GM18907 (cell line): ENCODE measurements at regions not wholly inside any gene's neighbourhood (a gene's known extent, or its start where the extent isn't known, plus 50 kb on each side); places are given as distances from the start of the nearest gene placed in this dataset.

ENCODE experiments used
- ATAC-seq: cut with Tn5 transposase; IDR thresholded peaks from one replicate; pipeline ENCODE4 v1.9.1; 2021; ENCODE audit warnings: mild to moderate bottlenecking, moderate library complexity; ENCODE audit not compliant: unreplicated experiment

DNA sequence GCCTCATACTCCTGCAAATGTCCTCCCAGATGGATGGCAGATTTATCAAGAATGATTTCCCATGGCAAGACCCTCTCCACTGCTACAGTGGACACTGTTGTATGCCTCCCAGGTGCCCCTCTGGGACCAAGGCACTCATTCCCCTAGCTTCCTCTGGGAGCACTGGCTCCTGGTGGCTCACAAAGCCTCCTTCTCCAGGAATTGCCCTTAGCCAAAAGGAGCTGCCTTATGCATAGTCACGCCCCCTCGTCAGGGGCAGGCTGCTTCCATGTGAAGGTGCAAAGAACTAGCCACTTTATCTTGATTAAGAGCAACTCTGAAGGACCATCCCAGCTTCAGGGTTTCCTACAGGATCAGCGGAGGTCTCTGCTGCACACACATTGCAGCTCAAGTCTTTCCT lies 358.1 kb downstream of the CDK5RAP2 start:
- no peak for ATAC-seq

- ATAC-seq: no peak
Measured at GRCh38 chr9:120214332-120214731, 365.6 kb downstream of the CDK5RAP2 start.

- ATAC-seq: peak; percentile 24
Measured at GRCh38 chr9:120212853-120213200, 367.1 kb downstream of the CDK5RAP2 start.

DNA sequence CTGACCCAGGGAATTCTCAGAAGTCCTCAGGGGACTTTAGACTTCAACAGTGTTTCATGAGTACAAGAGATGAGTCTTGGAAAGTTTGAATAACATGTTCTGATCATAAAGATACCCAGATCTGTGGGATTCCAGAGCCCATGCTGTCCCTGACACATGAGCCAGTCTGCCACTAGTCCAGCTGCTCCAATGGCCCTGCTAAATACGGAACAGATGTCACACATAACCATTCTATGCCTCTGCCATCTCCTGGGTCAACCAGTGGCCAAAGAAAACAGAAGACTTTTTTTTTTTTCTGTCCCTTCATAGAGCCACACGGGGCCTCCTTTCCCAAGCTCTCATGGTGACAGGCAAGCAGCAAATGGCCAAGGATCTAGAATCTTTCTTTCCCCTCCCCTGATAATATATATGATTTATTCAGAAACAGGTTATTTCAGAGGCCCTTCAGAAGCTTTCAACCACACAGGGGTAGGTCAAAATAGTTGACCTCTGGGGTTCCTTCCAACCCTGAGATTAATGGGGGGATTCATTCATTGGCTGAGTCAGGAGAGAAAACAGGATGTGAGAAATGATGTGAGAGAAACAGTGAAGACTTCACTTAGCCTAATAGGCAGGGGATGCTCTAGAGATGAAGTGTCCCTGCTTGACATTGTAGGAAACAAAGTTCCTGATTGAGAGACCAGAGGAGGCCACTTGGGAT lies 367.7 kb downstream of the CDK5RAP2 start:
- ATAC-seq: peak; percentile 84

DNA sequence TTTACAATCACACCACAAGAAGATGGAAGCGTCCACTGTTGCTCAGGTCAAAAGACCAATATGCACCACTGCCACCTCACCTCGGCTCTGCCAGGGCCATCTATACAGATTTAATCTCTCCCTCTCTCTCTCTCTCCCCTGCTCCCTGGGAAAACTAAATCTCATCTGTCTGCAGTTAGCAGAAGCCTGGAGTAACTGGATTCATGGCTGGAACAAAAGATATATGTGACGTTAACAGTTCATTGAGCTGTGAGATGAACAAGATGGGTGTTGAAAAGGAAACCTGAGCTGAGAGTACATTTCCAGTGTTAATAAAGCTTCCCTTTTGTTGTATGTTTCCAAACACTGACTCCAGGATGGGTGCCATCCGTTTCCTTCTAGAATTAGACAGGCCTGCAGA lies 369.7 kb downstream of the CDK5RAP2 start:
- no peak for ATAC-seq

DNA sequence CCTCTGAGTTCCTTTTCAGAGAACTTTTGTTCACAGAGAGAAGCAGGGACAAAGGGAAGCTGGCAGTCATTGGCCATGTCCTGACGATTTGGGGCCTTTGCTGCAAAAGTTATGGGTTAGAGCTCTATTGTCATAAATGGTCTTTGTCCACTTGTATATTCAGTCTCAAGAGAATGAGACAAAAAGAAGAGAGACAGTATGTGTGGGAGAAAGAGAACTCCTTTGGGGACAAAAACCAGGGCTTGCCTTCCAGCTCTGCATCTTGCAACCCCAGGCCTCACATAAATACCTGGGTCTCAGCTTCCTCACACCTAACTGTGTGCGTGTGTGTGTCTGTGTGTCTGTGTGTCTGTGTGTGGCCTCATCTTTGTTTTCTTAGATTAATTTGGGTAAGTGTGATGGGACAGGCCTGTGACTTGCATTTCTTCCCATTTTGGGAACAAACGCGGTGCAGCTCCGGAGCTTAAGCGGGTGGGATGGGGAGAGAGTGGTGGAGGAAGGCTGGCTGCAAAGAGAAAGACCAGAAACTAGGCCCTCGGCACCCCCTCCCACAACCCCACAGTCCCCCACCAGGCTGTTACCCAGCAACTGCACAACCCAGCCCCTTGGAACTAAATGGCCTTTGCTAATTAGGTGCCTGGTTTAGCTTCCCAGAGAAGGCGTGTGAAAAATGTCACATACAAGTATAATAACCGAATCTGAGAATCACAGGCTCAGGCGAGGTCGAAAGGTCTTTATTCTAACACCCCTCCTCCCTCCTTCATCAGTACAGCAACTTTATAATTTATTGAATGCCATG lies 376.9 kb downstream of the CDK5RAP2 start:
- ATAC-seq: no peak

GRCh38 chr9:120198027-120198426 lies 381.9 kb downstream of the CDK5RAP2 start:
- no peak for ATAC-seq

- no peak for ATAC-seq
Measured at GRCh38 chr9:120197605-120198004, 382.4 kb downstream of the CDK5RAP2 start.

DNA sequence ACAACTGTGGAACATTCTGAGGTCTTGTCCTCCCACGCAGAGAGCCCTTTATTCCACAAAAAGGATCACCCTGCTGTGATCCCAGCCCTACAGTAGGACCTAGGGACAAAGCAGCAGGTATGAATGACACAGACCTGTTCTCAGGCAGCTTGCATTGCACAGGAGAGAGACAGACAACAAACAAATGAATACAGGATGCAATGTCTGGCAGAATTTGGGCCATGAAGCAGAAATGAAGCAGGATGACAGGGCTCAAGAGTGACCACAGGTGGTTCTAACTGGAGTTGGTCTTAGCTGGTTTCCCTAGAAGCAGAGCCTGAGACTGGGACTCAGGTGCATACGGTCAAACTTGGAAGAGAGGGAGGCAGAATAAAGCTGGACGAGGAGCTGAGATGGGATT lies 388.8 kb downstream of the CDK5RAP2 start:
- ATAC-seq: no peak

DNA sequence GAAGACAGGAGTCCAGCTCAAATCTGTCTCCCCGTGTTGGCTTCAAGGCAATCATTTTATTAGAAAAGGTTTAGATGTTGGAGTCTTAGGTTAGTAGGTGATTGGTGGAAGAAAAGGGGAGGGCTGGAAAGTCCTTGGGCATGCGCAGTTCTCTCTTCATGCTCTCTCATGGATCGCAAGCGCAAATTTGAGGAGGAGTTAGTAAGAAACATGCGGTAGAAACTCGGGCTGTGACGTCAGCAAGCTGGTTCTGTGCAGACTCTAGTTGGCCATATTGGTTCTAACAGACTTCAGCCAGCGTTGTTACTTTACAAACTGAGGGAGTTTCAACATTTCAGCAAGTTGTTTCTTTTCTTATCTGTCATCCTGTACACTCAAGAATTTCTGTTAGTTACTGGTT lies 392.2 kb downstream of the CDK5RAP2 start:
- ATAC-seq: no peak

DNA sequence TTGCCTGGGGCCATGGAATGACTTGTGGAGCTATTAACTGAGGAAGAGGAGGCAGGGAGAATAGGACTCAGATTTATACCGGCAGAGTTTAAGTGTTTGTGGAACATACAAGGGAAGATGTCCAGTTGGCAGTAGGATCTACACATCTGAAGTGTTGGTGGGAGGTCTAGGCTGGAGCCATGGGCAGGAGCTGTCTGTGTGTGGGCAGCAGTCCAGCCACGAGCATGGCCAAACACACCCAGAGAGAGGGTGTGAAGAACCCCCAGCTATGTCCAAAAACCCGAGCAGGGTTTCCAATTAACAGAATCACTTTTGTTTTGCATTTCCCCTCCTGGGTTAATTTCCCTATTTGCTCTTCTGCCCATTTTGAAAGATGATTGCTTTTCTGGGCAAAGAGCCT lies 393.7 kb downstream of the CDK5RAP2 start:
- no peak for ATAC-seq

DNA sequence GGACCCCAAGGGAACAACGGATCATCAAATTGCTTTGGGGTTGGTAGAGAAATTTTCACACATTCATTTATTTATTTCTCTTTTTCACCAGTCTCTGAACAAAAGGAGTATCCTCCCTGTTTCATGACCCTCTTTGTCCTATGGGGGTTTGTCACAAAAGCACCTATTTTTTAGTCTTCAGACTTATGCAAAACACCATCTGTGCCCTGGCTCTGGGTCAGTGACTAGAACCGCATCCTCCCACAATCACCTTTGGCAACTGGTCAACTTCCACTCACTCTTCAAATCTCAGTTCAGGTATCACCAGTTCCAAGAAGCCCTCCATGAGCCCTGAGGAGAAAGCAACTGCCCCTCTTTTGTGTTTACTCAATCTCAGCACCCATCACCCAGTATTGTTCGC lies 395.7 kb downstream of the CDK5RAP2 start:
- peak; percentile 72 for ATAC-seq

- no peak for ATAC-seq
Measured at GRCh38 chr9:120183615-120184014, 396.4 kb downstream of the CDK5RAP2 start.

- ATAC-seq: no peak
Measured at GRCh38 chr9:120182011-120182410, 398.0 kb downstream of the CDK5RAP2 start.

GRCh38 chr9:120177121-120177520 lies 402.8 kb downstream of the CDK5RAP2 start:
- ATAC-seq: no peak

DNA sequence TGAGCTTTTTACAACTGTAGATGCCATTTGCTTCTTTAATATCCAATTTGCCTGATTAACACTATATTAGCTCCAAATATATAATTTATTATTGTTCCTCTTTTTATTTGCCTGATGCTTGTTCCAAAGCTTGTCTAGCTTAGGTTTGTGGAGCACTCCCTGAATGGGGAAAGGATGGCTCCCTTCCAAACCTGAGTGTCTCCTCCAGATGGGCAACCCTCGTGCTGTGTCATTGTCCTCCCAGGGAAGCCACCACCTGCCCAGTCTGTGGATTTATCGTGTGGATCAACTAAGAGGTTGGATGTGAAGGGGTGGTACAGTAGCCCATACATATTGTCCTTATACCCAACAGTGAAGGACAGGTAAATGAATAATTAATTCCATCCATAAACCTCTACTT lies 404.9 kb downstream of the CDK5RAP2 start:
- ATAC-seq: no peak

DNA sequence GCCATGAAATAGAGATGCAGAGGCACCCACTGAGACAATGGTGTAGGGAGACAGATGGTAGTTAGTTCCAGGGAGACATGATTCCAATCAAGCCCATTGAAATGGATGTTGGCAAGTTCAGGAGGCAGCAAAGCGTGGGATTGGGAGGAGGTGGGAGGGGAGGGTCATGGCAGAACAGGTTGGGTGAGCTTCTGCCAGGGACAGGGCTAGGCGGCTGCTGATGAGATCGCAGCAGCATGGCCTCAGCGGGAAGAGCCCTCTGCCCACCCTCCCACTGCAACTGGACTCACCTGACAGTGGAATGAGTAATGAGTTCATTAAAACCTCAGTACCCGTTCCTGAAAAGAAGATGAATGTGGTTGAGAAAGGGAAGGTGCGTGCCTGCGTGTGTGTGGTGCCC lies 418.2 kb downstream of the CDK5RAP2 start:
- ATAC-seq: no peak

GRCh38 chr9:120158221-120158620 lies 421.7 kb downstream of the CDK5RAP2 start:
- ATAC-seq: no peak

- ATAC-seq: no peak
Measured at GRCh38 chr9:120156376-120156775, 423.6 kb downstream of the CDK5RAP2 start.

DNA sequence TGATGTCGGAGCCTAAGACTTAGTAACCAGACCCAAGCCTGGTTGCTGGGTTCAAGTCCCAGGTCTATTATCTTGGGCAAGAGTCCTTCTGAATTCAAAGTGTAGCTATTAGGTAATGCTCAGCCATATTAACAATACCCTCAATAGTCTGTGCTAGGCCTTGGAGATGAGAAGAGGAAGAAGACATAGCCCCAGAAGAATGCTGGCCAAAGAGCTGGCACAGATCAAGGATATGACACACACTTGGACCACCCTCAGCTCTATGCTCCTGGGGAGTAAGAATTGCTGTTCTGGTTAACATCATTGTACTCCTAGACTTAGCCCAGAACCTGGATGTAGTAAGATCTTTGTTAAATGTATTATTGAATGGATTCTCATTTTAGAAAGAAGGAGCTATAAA lies 426.7 kb downstream of the CDK5RAP2 start:
- ATAC-seq: no peak

- no peak for ATAC-seq
Measured at GRCh38 chr9:120152295-120152694, 427.7 kb downstream of the CDK5RAP2 start.

DNA sequence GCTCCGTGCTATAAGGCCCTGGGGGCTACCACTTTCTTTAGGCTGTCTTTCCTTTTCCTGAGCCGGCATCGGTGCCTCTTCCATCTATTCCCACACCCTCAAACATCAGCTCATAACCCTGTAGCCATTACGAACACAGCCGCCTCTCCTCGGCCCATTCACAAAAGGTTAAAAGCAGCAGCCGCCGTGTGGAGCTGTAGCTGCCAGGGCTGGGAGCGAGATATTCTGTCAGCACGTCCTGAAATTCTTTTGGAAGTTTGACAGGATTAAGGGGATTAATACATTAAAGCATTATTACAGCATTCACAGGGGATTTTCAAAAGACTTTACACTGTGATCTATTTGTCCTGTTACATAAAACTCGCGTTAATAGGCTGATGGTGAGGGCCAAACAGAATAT lies 428.2 kb downstream of the CDK5RAP2 start:
- no peak for ATAC-seq

DNA sequence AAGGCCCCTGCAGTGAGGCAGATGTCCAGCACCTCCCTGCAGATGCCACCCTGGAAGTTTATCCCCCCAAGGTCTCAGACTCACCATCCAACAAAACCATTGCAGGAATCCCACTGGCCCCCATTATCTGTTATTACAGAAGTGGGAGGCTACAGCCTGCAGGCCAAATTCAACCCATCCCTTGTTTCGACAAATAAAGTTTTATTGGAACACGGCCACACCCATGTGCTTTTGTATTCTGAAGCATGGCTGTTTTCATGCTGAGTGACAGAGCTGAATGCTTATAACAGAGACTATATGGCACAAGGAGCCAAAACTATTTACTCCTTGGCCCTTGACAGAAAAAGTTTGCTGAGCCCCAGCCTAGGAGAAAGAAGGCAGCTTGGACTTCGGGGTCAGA lies 428.8 kb downstream of the CDK5RAP2 start:
- no peak for ATAC-seq
